GM12874 (cell line): ENCODE measurements at regions not wholly inside any gene's neighbourhood (a gene's known extent, or its start where the extent isn't known, plus 50 kb on each side); places are given as distances from the start of the nearest gene placed in this dataset.

Experiments
- TF ChIP-seq, protein P1 (sequence below): IDR thresholded peaks from 2 replicates; pipeline ENCODE4 v1.5.1; 2011; ENCODE audit warnings: low read depth, mild to moderate bottlenecking, control low read depth, low read length, moderate library complexity; ENCODE audit not compliant: insufficient read depth

- TF ChIP-seq, protein P1, sequence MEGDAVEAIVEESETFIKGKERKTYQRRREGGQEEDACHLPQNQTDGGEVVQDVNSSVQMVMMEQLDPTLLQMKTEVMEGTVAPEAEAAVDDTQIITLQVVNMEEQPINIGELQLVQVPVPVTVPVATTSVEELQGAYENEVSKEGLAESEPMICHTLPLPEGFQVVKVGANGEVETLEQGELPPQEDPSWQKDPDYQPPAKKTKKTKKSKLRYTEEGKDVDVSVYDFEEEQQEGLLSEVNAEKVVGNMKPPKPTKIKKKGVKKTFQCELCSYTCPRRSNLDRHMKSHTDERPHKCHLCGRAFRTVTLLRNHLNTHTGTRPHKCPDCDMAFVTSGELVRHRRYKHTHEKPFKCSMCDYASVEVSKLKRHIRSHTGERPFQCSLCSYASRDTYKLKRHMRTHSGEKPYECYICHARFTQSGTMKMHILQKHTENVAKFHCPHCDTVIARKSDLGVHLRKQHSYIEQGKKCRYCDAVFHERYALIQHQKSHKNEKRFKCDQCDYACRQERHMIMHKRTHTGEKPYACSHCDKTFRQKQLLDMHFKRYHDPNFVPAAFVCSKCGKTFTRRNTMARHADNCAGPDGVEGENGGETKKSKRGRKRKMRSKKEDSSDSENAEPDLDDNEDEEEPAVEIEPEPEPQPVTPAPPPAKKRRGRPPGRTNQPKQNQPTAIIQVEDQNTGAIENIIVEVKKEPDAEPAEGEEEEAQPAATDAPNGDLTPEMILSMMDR = no peak
Observed at GRCh38 chr17:72430611-72431432, 310.0 kb downstream of the SOX9 start.

GRCh38 chr17:72432143-72432621, 311.4 kb downstream of the SOX9 start:
- TF ChIP-seq, protein P1 = no peak

- TF ChIP-seq, protein P1 = no peak
Observed at GRCh38 chr17:72432881-72433280, 312.1 kb downstream of the SOX9 start.

DNA sequence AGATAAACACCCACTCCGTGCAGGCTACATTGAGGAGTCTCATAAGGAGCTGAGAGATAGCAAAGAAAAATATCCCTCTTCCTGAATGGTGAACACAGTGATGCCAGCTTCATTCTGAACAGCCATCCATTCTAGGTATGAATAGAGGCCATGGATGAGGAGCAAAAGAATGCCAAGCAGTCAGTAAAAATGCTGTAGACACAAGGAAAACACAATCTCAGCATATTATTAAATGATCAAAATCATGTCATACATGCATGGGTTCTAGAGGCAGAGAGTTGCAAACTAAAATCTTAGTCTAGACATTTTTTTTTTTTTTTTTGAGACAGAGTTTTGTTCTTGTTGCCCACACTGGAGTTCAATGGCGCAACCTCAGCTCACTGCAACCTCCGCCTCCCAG, 313.0 kb downstream of the SOX9 start:
- TF ChIP-seq, protein P1 = no peak

GRCh38 chr17:72434581-72434980, 313.8 kb downstream of the SOX9 start:
- TF ChIP-seq, protein P1 = no peak

- TF ChIP-seq, protein P1 = no peak
Observed at GRCh38 chr17:72434991-72435618, 314.3 kb downstream of the SOX9 start.

- TF ChIP-seq, protein P1 = no peak
Observed at GRCh38 chr17:72438783-72439182, 318.0 kb downstream of the SOX9 start.
